ENCODE measurements at regions not wholly inside any gene's neighbourhood (a gene's known extent, or its start where the extent isn't known, plus 50 kb on each side); places are given as distances from the start of the nearest gene placed in this dataset.
"Not testable (repeated sequence)": the region's sequence is repeated elsewhere in the genome, so short reads cannot be mapped to it uniquely, and the experiment has no call there.

- Histone ChIP-seq H3K9ac (ENCODE audit: low read length) (no peak overlapping the region), H2AK5ac (ENCODE audit: low read length) (no peak overlapping the region), H2BK5ac (ENCODE audit: low read depth, low read length, poor library complexity) (no peak overlapping the region), H3K4me1 (ENCODE audit: control insufficient read depth in 1 of 2, insufficient read depth in 2 of 2, low read length in 2 of 2) (no peaks in the 10 kb centered on the region), H3K36me3 (ENCODE audit: control insufficient read depth in 1 of 2, insufficient read depth in 2 of 2, low read length in 2 of 2) (no peaks in the 10 kb centered on the region), H3K23ac (ENCODE audit: low read length) (no peak overlapping the region), H3K4me2 (ENCODE audit: low read length) (no peak overlapping the region), H3K27me3 (ENCODE audit: insufficient read depth, low read length) (no peaks in the 10 kb centered on the region), H4K8ac (ENCODE audit: low read depth, low read length) (no peak overlapping the region), H3K9me3 (ENCODE audit: insufficient read depth, low read depth, low read length) (no peaks in the 10 kb centered on the region), H2AFZ (ENCODE audit: insufficient read depth, low read length, poor library complexity) (no peak overlapping the region), H3K79me2 (ENCODE audit: control insufficient read depth, insufficient read depth, low read length, poor library complexity) (no peaks in the 10 kb centered on the region), H3K4ac (ENCODE audit: low read depth, low read length) (no peak overlapping the region), H2BK120ac (ENCODE audit: insufficient read depth, low read length, poor library complexity) (no peak overlapping the region), H4K91ac (ENCODE audit: low read depth, low read length) (no peak overlapping the region), H3K18ac (ENCODE audit: low read length) (no peak overlapping the region), H3K4me3 (ENCODE audit: low read depth, low read length) (no peak overlapping the region), H3K27ac (ENCODE audit: low read depth, low read length) (no peak overlapping the region), H3K79me1 (ENCODE audit: low read length) (no peaks in the 10 kb centered on the region), H2BK12ac (ENCODE audit: low read length) (no peak overlapping the region), H3K14ac (ENCODE audit: low read length) (no peak overlapping the region), H4K12ac (ENCODE audit: low read depth, low read length) (no peak overlapping the region)
- DNase-seq = peak in 1 of 2 donors; percentile 18
- WGBS (ENCODE audit: extremely low coverage, insufficient coverage, insufficient read length) = no CpG with 5 or more reads among the region's 5 CpGs
Observed at GRCh38 chr21:18741954-18742353, 338.4 kb upstream of the TMPRSS15 start.

- Histone ChIP-seq H3K36me3 (ENCODE audit: control insufficient read depth in 1 of 2, insufficient read depth in 2 of 2, low read length in 2 of 2) (no peaks in the 10 kb centered on the region), H3K27me3 (ENCODE audit: insufficient read depth, low read length) (no peaks in the 10 kb centered on the region), H3K79me2 (ENCODE audit: control insufficient read depth, insufficient read depth, low read length, poor library complexity) (no peaks in the 10 kb centered on the region), H3K4me1 (ENCODE audit: control insufficient read depth in 1 of 2, insufficient read depth in 2 of 2, low read length in 2 of 2) (no peaks in the 10 kb centered on the region), H2AFZ (ENCODE audit: insufficient read depth, low read length, poor library complexity) (no peak overlapping the region), H3K9me3 (ENCODE audit: insufficient read depth, low read depth, low read length) (no peaks in the 10 kb centered on the region), H3K4ac (ENCODE audit: low read depth, low read length) (no peak overlapping the region), H3K9ac (ENCODE audit: low read length) (no peak overlapping the region), H2BK12ac (ENCODE audit: low read length) (no peak overlapping the region), H3K14ac (ENCODE audit: low read length) (no peak overlapping the region), H4K8ac (ENCODE audit: low read depth, low read length) (no peak overlapping the region), H2BK120ac (ENCODE audit: insufficient read depth, low read length, poor library complexity) (no peak overlapping the region), H3K27ac (ENCODE audit: low read depth, low read length) (no peak overlapping the region), H4K91ac (ENCODE audit: low read depth, low read length) (no peak overlapping the region), H4K12ac (ENCODE audit: low read depth, low read length) (no peak overlapping the region), H3K4me2 (ENCODE audit: low read length) (no peak overlapping the region), H3K23ac (ENCODE audit: low read length) (no peak overlapping the region), H2AK5ac (ENCODE audit: low read length) (no peak overlapping the region), H3K4me3 (ENCODE audit: low read depth, low read length) (no peak overlapping the region), H3K79me1 (ENCODE audit: low read length) (no peaks in the 10 kb centered on the region), H2BK5ac (ENCODE audit: low read depth, low read length, poor library complexity) (no peak overlapping the region), H3K18ac (ENCODE audit: low read length) (no peak overlapping the region)
- peak; percentile 15 to 63 for DNase-seq
- WGBS (ENCODE audit: extremely low coverage, insufficient coverage, insufficient read length) = no CpG with 5 or more reads among the region's 1 CpG
Observed at GRCh38 chr21:18743531-18743930, 339.9 kb upstream of the TMPRSS15 start.

- H3K18ac ChIP-seq (ENCODE audit: low read length) = no peak overlapping the region
- no peak overlapping the region for H3K4me2 ChIP-seq (ENCODE audit: low read length)
- H4K8ac ChIP-seq (ENCODE audit: low read depth, low read length) = no peak overlapping the region
- H4K91ac ChIP-seq (ENCODE audit: low read depth, low read length) = no peak overlapping the region
- H2BK12ac ChIP-seq (ENCODE audit: low read length) = no peak overlapping the region
- no peak overlapping the region for H3K4me3 ChIP-seq (ENCODE audit: low read depth, low read length)
- H3K4ac ChIP-seq (ENCODE audit: low read depth, low read length) = no peak overlapping the region
- H2AFZ ChIP-seq (ENCODE audit: insufficient read depth, low read length, poor library complexity) = no peak overlapping the region
- H3K79me2 ChIP-seq (ENCODE audit: control insufficient read depth, insufficient read depth, low read length, poor library complexity) = no peaks in the 10 kb centered on the region
- no peak for DNase-seq
- H2BK120ac ChIP-seq (ENCODE audit: insufficient read depth, low read length, poor library complexity) = no peak overlapping the region
- H3K23ac ChIP-seq (ENCODE audit: low read length) = no peak overlapping the region
- no peak overlapping the region for H3K9ac ChIP-seq (ENCODE audit: low read length)
- no CpG with 5 or more reads among the region's 2 CpGs for WGBS (ENCODE audit: extremely low coverage, insufficient coverage, insufficient read length)
- no peak overlapping the region for H3K14ac ChIP-seq (ENCODE audit: low read length)
- H3K4me1 ChIP-seq (ENCODE audit: control insufficient read depth in 1 of 2, insufficient read depth in 2 of 2, low read length in 2 of 2) = no peaks in the 10 kb centered on the region
- H3K27ac ChIP-seq (ENCODE audit: low read depth, low read length) = no peak overlapping the region
- H2BK5ac ChIP-seq (ENCODE audit: low read depth, low read length, poor library complexity) = no peak overlapping the region
- no peaks in the 10 kb centered on the region for H3K79me1 ChIP-seq (ENCODE audit: low read length)
- H3K36me3 ChIP-seq (ENCODE audit: control insufficient read depth in 1 of 2, insufficient read depth in 2 of 2, low read length in 2 of 2) = no peaks in the 10 kb centered on the region
- H3K9me3 ChIP-seq (ENCODE audit: insufficient read depth, low read depth, low read length) = no peaks in the 10 kb centered on the region
- no peaks in the 10 kb centered on the region for H3K27me3 ChIP-seq (ENCODE audit: insufficient read depth, low read length)
- no peak overlapping the region for H4K12ac ChIP-seq (ENCODE audit: low read depth, low read length)
- no peak overlapping the region for H2AK5ac ChIP-seq (ENCODE audit: low read length)
Observed at GRCh38 chr21:18744840-18745239, 341.3 kb upstream of the TMPRSS15 start.

- H3K4me3 ChIP-seq (ENCODE audit: low read depth, low read length); H2BK5ac ChIP-seq (ENCODE audit: low read depth, low read length, poor library complexity); H2BK12ac ChIP-seq (ENCODE audit: low read length); H3K9me3 ChIP-seq (ENCODE audit: insufficient read depth, low read depth, low read length); H4K91ac ChIP-seq (ENCODE audit: low read depth, low read length); H2AFZ ChIP-seq (ENCODE audit: insufficient read depth, low read length, poor library complexity); H3K14ac ChIP-seq (ENCODE audit: low read length); H3K18ac ChIP-seq (ENCODE audit: low read length); H3K4ac ChIP-seq (ENCODE audit: low read depth, low read length); H4K8ac ChIP-seq (ENCODE audit: low read depth, low read length); H2AK5ac ChIP-seq (ENCODE audit: low read length); H3K23ac ChIP-seq (ENCODE audit: low read length); DNase-seq; H2BK120ac ChIP-seq (ENCODE audit: insufficient read depth, low read length, poor library complexity); H3K36me3 ChIP-seq (ENCODE audit: control insufficient read depth in 1 of 2, insufficient read depth in 2 of 2, low read length in 2 of 2); H3K27me3 ChIP-seq (ENCODE audit: insufficient read depth, low read length); H3K9ac ChIP-seq (ENCODE audit: low read length); H3K79me1 ChIP-seq (ENCODE audit: low read length); H3K4me2 ChIP-seq (ENCODE audit: low read length); H3K27ac ChIP-seq (ENCODE audit: low read depth, low read length); H3K4me1 ChIP-seq (ENCODE audit: control insufficient read depth in 1 of 2, insufficient read depth in 2 of 2, low read length in 2 of 2); H3K79me2 ChIP-seq (ENCODE audit: control insufficient read depth, insufficient read depth, low read length, poor library complexity); H4K12ac ChIP-seq (ENCODE audit: low read depth, low read length): not testable (repeated sequence)
- WGBS (ENCODE audit: extremely low coverage, insufficient coverage, insufficient read length) = no CpG with 5 or more reads among the region's 15 CpGs
Observed at GRCh38 chr21:18752894-18753293, 349.3 kb upstream of the TMPRSS15 start.
